ENCODE measurements at regions not wholly inside any gene's neighbourhood (a gene's known extent, or its start where the extent isn't known, plus 50 kb on each side); places are given as distances from the start of the nearest gene placed in this dataset.

- Histone ChIP-seq H3K9me3 (ENCODE audit: control insufficient read depth in 1 of 2, insufficient read depth in 1 of 2, low read depth in 1 of 2, low read length in 2 of 2) (no peaks in the 10 kb centered on the region), H3K4me1 (ENCODE audit: control insufficient read depth in 1 of 2, insufficient read depth in 2 of 2, low read length in 2 of 2) (no peaks in the 10 kb centered on the region), H4K20me1 (ENCODE audit: insufficient read depth) (no peaks in the 10 kb centered on the region), H3K4me2 (ENCODE audit: low read length) (no peak overlapping the region), H3K27ac (ENCODE audit: low read depth, low read length) (no peak overlapping the region), H3K79me2 (ENCODE audit: insufficient read depth, low read length) (no peaks in the 10 kb centered on the region), H3K36me3 (ENCODE audit: control insufficient read depth in 1 of 2, insufficient read depth in 2 of 2, low read length in 2 of 2) (no peaks in the 10 kb centered on the region), H3K9ac (ENCODE audit: low read length) (no peak overlapping the region), H3K4me3 (replicated peaks in 1 of 2; ENCODE audit: low read depth in 1 of 2, low read length in 2 of 2) (no peak overlapping the region), H3K9me2 (ENCODE audit: insufficient read depth) (no peaks in the 10 kb centered on the region), H3K27me3 (ENCODE audit: insufficient read depth, low read length) (peaks cover 5% of the 10 kb centered on the region), H2AFZ (ENCODE audit: low read depth, low read length, poor library complexity, severe bottlenecking) (no peak overlapping the region)
- TF ChIP-seq TCF7L2 (IDR thresholded peaks at IDR 0.05; ENCODE audit: borderline replicate concordance, extremely low read depth, insufficient read depth, insufficient read length) (no peak), EGR1 (IDR thresholded peaks at IDR 0.05; ENCODE audit: low read depth) (no peak), SRF (IDR thresholded peaks at IDR 0.05; ENCODE audit: low read depth) (no peak), POLR2A (IDR thresholded peaks at IDR 0.05; ENCODE audit: borderline replicate concordance, extremely low read depth, insufficient read depth, insufficient read length) (no peak), JUND (IDR thresholded peaks at IDR 0.05) (no peak), EZH2 (IDR thresholded peaks at IDR 0.05) (no peak), ELF1 (IDR thresholded peaks at IDR 0.05; ENCODE audit: borderline replicate concordance, low read depth) (no peak), ZFX (IDR thresholded peaks at IDR 0.05) (no peak)
- TF ChIP-seq, protein P1, sequence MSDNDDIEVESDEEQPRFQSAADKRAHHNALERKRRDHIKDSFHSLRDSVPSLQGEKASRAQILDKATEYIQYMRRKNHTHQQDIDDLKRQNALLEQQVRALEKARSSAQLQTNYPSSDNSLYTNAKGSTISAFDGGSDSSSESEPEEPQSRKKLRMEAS (IDR thresholded peaks at IDR 0.05): no peak
- ATAC-seq (no peak), DNase-seq (ENCODE audit: low read depth, low spot score) (no peak)
- ChIA-PET RAD21 (ENCODE audit: low non-redundant PET in 1 of 2, low total read pairs in 2 of 2, uncharacterized antibody in 2 of 2, unreplicated experiment in 2 of 2) (no interaction called here), CTCF (no interaction called here), POLR2A (no interaction called here)
- BruUV-seq (replicated peaks): no TSS peak
- intact Hi-C loops (cut with micrococcal nuclease): no loop called here
Measured at GRCh38 chr14:104519721-104520120, 59.8 kb upstream of the C14orf180 start.

DNA sequence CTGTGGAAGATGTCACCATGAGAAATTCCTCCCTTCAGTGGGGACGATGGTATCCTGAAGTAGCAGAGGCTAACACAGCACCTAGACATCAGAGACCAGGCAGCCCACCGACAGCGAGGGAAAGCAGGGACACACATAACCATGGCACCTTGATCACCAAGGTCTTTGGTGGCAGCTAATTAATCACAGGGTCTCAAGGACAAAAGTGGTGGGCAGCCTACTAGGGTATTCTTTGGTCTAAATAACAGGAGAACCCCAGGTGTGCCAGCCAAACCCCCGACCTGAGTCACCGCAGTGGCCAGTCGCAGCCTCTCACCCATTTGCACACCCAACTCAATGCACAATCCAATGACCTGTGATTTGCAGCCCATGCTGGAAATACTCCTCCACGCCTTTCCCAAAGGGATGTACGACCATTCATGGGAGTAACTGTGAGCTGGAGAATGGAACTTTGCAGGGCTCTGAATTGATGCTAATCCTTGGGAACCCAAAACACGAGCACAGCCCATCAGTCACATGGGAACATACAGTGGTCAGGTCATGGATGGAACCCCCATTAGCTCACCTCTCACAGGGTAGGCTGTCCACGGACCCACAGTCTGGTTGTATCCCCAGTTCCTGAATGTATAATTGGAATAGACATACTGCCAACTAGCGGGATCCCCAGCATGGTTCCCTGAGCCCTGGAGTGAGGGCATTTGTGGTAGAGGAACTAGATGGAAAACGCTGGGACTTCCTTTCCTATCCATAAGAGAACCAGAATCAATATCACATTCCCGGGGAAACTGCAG is 58.7 kb upstream of the C14orf180 start:
- Histone ChIP-seq H2AFZ (ENCODE audit: low read depth, low read length, poor library complexity, severe bottlenecking) (no peak overlapping the region), H3K4me2 (ENCODE audit: low read length) (no peak overlapping the region), H3K27ac (ENCODE audit: low read depth, low read length) (no peak overlapping the region), H3K9me2 (ENCODE audit: insufficient read depth) (no peaks in the 10 kb centered on the region), H3K4me1 (ENCODE audit: control insufficient read depth in 1 of 2, insufficient read depth in 2 of 2, low read length in 2 of 2) (no peaks in the 10 kb centered on the region), H3K27me3 (ENCODE audit: insufficient read depth, low read length) (peaks cover 5% of the 10 kb centered on the region), H3K9me3 (ENCODE audit: control insufficient read depth in 1 of 2, insufficient read depth in 1 of 2, low read depth in 1 of 2, low read length in 2 of 2) (no peaks in the 10 kb centered on the region), H4K20me1 (ENCODE audit: insufficient read depth) (no peaks in the 10 kb centered on the region), H3K4me3 (replicated peaks in 1 of 2; ENCODE audit: low read depth in 1 of 2, low read length in 2 of 2) (no peak overlapping the region), H3K9ac (ENCODE audit: low read length) (no peak overlapping the region), H3K79me2 (ENCODE audit: insufficient read depth, low read length) (no peaks in the 10 kb centered on the region), H3K36me3 (ENCODE audit: control insufficient read depth in 1 of 2, insufficient read depth in 2 of 2, low read length in 2 of 2) (no peaks in the 10 kb centered on the region)
- CTCF ChIA-PET: no interaction called here
- POLR2A ChIA-PET: no interaction called here
- no TSS peak for BruUV-seq (replicated peaks)
- ATAC-seq (no peak), DNase-seq (ENCODE audit: low read depth, low spot score) (no peak)
- intact Hi-C loops (cut with micrococcal nuclease): no loop called here
- TF ChIP-seq EZH2 (IDR thresholded peaks at IDR 0.05): no peak
- TF ChIP-seq EZH2phosphoT487 (IDR thresholded peaks at IDR 0.05; ENCODE audit: borderline replicate concordance): no peak
- TF ChIP-seq CEBPB (IDR thresholded peaks at IDR 0.05; ENCODE audit: low read depth): no peak
- no peak for TF ChIP-seq SRF (IDR thresholded peaks at IDR 0.05; ENCODE audit: low read depth)
- no peak for TF ChIP-seq CTCF (IDR thresholded peaks at IDR 0.05 in 2 of 3, conservative IDR thresholded peaks at IDR 0.05 in 1 of 3; ENCODE audit: borderline replicate concordance in 1 of 3, insufficient read depth in 1 of 3, low read depth in 2 of 3, low read length in 2 of 3)
- no peak for TF ChIP-seq ELF1 (IDR thresholded peaks at IDR 0.05; ENCODE audit: borderline replicate concordance, low read depth)
- TF ChIP-seq ZBTB33 (IDR thresholded peaks at IDR 0.05; ENCODE audit: extremely low read depth, insufficient replicate concordance, low read length): no peak
- RAD21 ChIA-PET (ENCODE audit: low non-redundant PET in 1 of 2, low total read pairs in 2 of 2, uncharacterized antibody in 2 of 2, unreplicated experiment in 2 of 2): no interaction called here
